Activated naive CD4-positive, alpha-beta T cell treated with anti-CD3 and anti-CD28 coated beads for 36 hours (primary cell): ENCODE measurements at regions not wholly inside any gene's neighbourhood (a gene's known extent, or its start where the extent isn't known, plus 50 kb on each side); places are given as distances from the start of the nearest gene placed in this dataset.

Source experiments
- CTCF ChIA-PET: fragments of 350-600 bp; sonication (Branson Sonifier 250); formaldehyde crosslinking; loops from one replicate; lab custom pipeline; 2021; ENCODE audit warnings: antibody characterized with exemption; lab: Charles Lee
- DNase-seq: peaks from one replicate; pipeline ENCODE4 v3.0.0-alpha.2; 2020
- H3K27ac Mint-ChIP-seq: one replicate; pipeline ENCODE4 v1.8.0; 2021; ENCODE audit warnings: mild to moderate bottlenecking, mixed read lengths
- H3K27me3 Mint-ChIP-seq: one replicate; pipeline ENCODE4 v1.8.0; 2021; ENCODE audit warnings: low read depth, mixed read lengths
- H3K36me3 Mint-ChIP-seq: one replicate; pipeline ENCODE4 v1.8.0; 2021; ENCODE audit warnings: low read depth, mixed read lengths
- H3K4me1 Mint-ChIP-seq: one replicate; pipeline ENCODE4 v1.8.0; 2021; ENCODE audit warnings: low read depth, mixed read lengths
- H3K4me3 Mint-ChIP-seq: one replicate; pipeline ENCODE4 v1.8.0; 2021; ENCODE audit warnings: mild to moderate bottlenecking, moderate library complexity, mixed read lengths
- H3K9me3 Mint-ChIP-seq: one replicate; pipeline ENCODE4 v1.8.0; 2021; ENCODE audit warnings: mixed read lengths
- intact Hi-C: fragments of 100-400 bp; cut with micrococcal nuclease; formaldehyde crosslinking; loops from one replicate; pipeline ENCODE4 v1.15.1; 2023

- DNase-seq, result no peak
- H3K27me3 Mint-ChIP-seq, result no peaks in the 10 kb centered on the region
- H3K9me3 Mint-ChIP-seq, result no peaks in the 10 kb centered on the region
- intact Hi-C loops, result no loop called here
- CTCF ChIA-PET, result no interaction called here
- no peak overlapping the region for H3K4me3 Mint-ChIP-seq
- H3K36me3 Mint-ChIP-seq, result no peaks in the 10 kb centered on the region
- H3K27ac Mint-ChIP-seq, result no peak overlapping the region
- H3K4me1 Mint-ChIP-seq, result no peaks in the 10 kb centered on the region
Measured at GRCh38 chr18:67010919-67011318, 407.0 kb upstream of the CDH19 start.

GRCh38 chr18:67007999-67008398 is 404.1 kb upstream of the CDH19 start:
- no peak overlapping the region for H3K4me3 Mint-ChIP-seq
- H3K27me3 Mint-ChIP-seq, result no peaks in the 10 kb centered on the region
- no peaks in the 10 kb centered on the region for H3K4me1 Mint-ChIP-seq
- no peak overlapping the region for H3K27ac Mint-ChIP-seq
- CTCF ChIA-PET, result no interaction called here
- intact Hi-C loops, result no loop called here
- DNase-seq, result no peak
- H3K36me3 Mint-ChIP-seq, result no peaks in the 10 kb centered on the region
- H3K9me3 Mint-ChIP-seq, result no peaks in the 10 kb centered on the region

- H3K27ac Mint-ChIP-seq, result no peak overlapping the region
- H3K4me3 Mint-ChIP-seq, result no peak overlapping the region
- H3K27me3 Mint-ChIP-seq, result no peaks in the 10 kb centered on the region
- intact Hi-C loops, result no loop called here
- H3K9me3 Mint-ChIP-seq, result no peaks in the 10 kb centered on the region
- no peaks in the 10 kb centered on the region for H3K36me3 Mint-ChIP-seq
- DNase-seq, result no peak
- no peaks in the 10 kb centered on the region for H3K4me1 Mint-ChIP-seq
- CTCF ChIA-PET, result no interaction called here
Measured at GRCh38 chr18:67007085-67007484, 403.2 kb upstream of the CDH19 start.

- Mint-ChIP-seq H3K9me3 (peaks cover under 1% of the 10 kb centered on the region), H3K4me3 (no peak overlapping the region), H3K4me1 (no peaks in the 10 kb centered on the region), H3K36me3 (no peaks in the 10 kb centered on the region), H3K27ac (no peak overlapping the region), H3K27me3 (no peaks in the 10 kb centered on the region)
- DNase-seq, result no peak
- CTCF ChIA-PET, result no interaction called here
- intact Hi-C loops, result no loop called here
Measured at GRCh38 chr18:67001052-67001451, 397.2 kb upstream of the CDH19 start.

GRCh38 chr18:66999003-66999402 is 395.1 kb upstream of the CDH19 start:
- Mint-ChIP-seq H3K27me3 (no peaks in the 10 kb centered on the region), H3K9me3 (peaks cover 4% of the 10 kb centered on the region), H3K4me1 (no peaks in the 10 kb centered on the region), H3K27ac (no peak overlapping the region), H3K36me3 (no peaks in the 10 kb centered on the region), H3K4me3 (no peak overlapping the region)
- CTCF ChIA-PET, result no interaction called here
- DNase-seq, result no peak
- intact Hi-C loops, result no loop called here

- peaks cover 4% of the 10 kb centered on the region for H3K9me3 Mint-ChIP-seq
- no peaks in the 10 kb centered on the region for H3K36me3 Mint-ChIP-seq
- H3K4me3 Mint-ChIP-seq, result no peak overlapping the region
- H3K27ac Mint-ChIP-seq, result no peak overlapping the region
- intact Hi-C loops, result no loop called here
- no peak for DNase-seq
- H3K4me1 Mint-ChIP-seq, result no peaks in the 10 kb centered on the region
- CTCF ChIA-PET, result interaction anchor here (1.6 kb wide), 1 partner anchor 7 kb away, joined by 4 read pairs; no protein-coding TSS in a partner anchor
- no peaks in the 10 kb centered on the region for H3K27me3 Mint-ChIP-seq
Measured at GRCh38 chr18:66995270-66995669, 391.4 kb upstream of the CDH19 start.

GRCh38 chr18:66994790-66995189 is 390.9 kb upstream of the CDH19 start:
- intact Hi-C loops, result no loop called here
- no peaks in the 10 kb centered on the region for H3K4me1 Mint-ChIP-seq
- DNase-seq, result no peak
- H3K27me3 Mint-ChIP-seq, result no peaks in the 10 kb centered on the region
- CTCF ChIA-PET, result no interaction called here
- peaks cover 4% of the 10 kb centered on the region for H3K9me3 Mint-ChIP-seq
- no peaks in the 10 kb centered on the region for H3K36me3 Mint-ChIP-seq
- H3K4me3 Mint-ChIP-seq, result no peak overlapping the region
- H3K27ac Mint-ChIP-seq, result no peak overlapping the region

- H3K4me3 Mint-ChIP-seq, result no peak overlapping the region
- intact Hi-C loops, result no loop called here
- CTCF ChIA-PET, result no interaction called here
- H3K9me3 Mint-ChIP-seq, result peaks cover 4% of the 10 kb centered on the region
- H3K27me3 Mint-ChIP-seq, result no peaks in the 10 kb centered on the region
- H3K36me3 Mint-ChIP-seq, result no peaks in the 10 kb centered on the region
- H3K27ac Mint-ChIP-seq, result no peak overlapping the region
- DNase-seq, result no peak
- no peaks in the 10 kb centered on the region for H3K4me1 Mint-ChIP-seq
Measured at GRCh38 chr18:66993492-66993891, 389.6 kb upstream of the CDH19 start.

GRCh38 chr18:66990909-66991308 is 387.0 kb upstream of the CDH19 start:
- peaks cover 2% of the 10 kb centered on the region for H3K9me3 Mint-ChIP-seq
- no peaks in the 10 kb centered on the region for H3K27me3 Mint-ChIP-seq
- no peak overlapping the region for H3K27ac Mint-ChIP-seq
- no peaks in the 10 kb centered on the region for H3K36me3 Mint-ChIP-seq
- CTCF ChIA-PET, result no interaction called here
- no peak for DNase-seq
- intact Hi-C loops, result no loop called here
- H3K4me1 Mint-ChIP-seq, result no peaks in the 10 kb centered on the region
- H3K4me3 Mint-ChIP-seq, result no peak overlapping the region

- Mint-ChIP-seq H3K4me1 (no peaks in the 10 kb centered on the region), H3K27ac (no peak overlapping the region), H3K4me3 (no peak overlapping the region), H3K27me3 (no peaks in the 10 kb centered on the region), H3K36me3 (no peaks in the 10 kb centered on the region), H3K9me3 (no peaks in the 10 kb centered on the region)
- CTCF ChIA-PET, result no interaction called here
- intact Hi-C loops, result no loop called here
- no peak for DNase-seq
Measured at GRCh38 chr18:66979009-66979408, 375.1 kb upstream of the CDH19 start.

- no peak for DNase-seq
- intact Hi-C loops, result no loop called here
- CTCF ChIA-PET, result interaction anchor here (0.7 kb wide), 1 partner anchor 46 kb away, joined by 3 read pairs; no protein-coding TSS in a partner anchor
Measured at GRCh38 chr18:66972681-66973080, 368.8 kb upstream of the CDH19 start.

GRCh38 chr18:66971960-66972359 is 368.1 kb upstream of the CDH19 start:
- Mint-ChIP-seq H3K27ac (no peak overlapping the region), H3K27me3 (no peaks in the 10 kb centered on the region), H3K4me3 (no peak overlapping the region), H3K36me3 (no peaks in the 10 kb centered on the region), H3K4me1 (no peaks in the 10 kb centered on the region), H3K9me3 (no peaks in the 10 kb centered on the region)
- DNase-seq, result no peak
- intact Hi-C loops, result no loop called here
- CTCF ChIA-PET, result interaction anchor here (1.0 kb wide), 1 partner anchor 9 kb away, joined by 3 read pairs; no protein-coding TSS in a partner anchor

More at GRCh38 chr18:66972681-66973080, 368.8 kb upstream of the CDH19 start:
- H3K4me1 Mint-ChIP-seq, result no peaks in the 10 kb centered on the region
- H3K9me3 Mint-ChIP-seq, result no peaks in the 10 kb centered on the region
- H3K36me3 Mint-ChIP-seq, result no peaks in the 10 kb centered on the region
- no peak overlapping the region for H3K27ac Mint-ChIP-seq
- H3K4me3 Mint-ChIP-seq, result no peak overlapping the region
- H3K27me3 Mint-ChIP-seq, result no peaks in the 10 kb centered on the region

GRCh38 chr18:66966171-66966570 is 362.3 kb upstream of the CDH19 start:
- CTCF ChIA-PET, result no interaction called here

GRCh38 chr18:66958309-66958708 is 354.4 kb upstream of the CDH19 start:
- no peak overlapping the region for H3K27ac Mint-ChIP-seq
- no peaks in the 10 kb centered on the region for H3K9me3 Mint-ChIP-seq
- CTCF ChIA-PET, result no interaction called here
- no peaks in the 10 kb centered on the region for H3K27me3 Mint-ChIP-seq
- H3K4me3 Mint-ChIP-seq, result no peak overlapping the region
- H3K36me3 Mint-ChIP-seq, result no peaks in the 10 kb centered on the region
- no peaks in the 10 kb centered on the region for H3K4me1 Mint-ChIP-seq
- intact Hi-C loops, result no loop called here
- DNase-seq, result no peak

More at GRCh38 chr18:66966171-66966570, 362.3 kb upstream of the CDH19 start:
- Mint-ChIP-seq H3K27me3 (no peaks in the 10 kb centered on the region), H3K4me3 (no peak overlapping the region), H3K9me3 (no peaks in the 10 kb centered on the region), H3K36me3 (no peaks in the 10 kb centered on the region), H3K27ac (no peak overlapping the region), H3K4me1 (no peaks in the 10 kb centered on the region)
- DNase-seq, result no peak
- intact Hi-C loops, result no loop called here
